CD14-positive monocyte (primary cell): ENCODE measurements at regions not wholly inside any gene's neighbourhood (a gene's known extent, or its start where the extent isn't known, plus 50 kb on each side); places are given as distances from the start of the nearest gene placed in this dataset.
"Not testable (repeated sequence)": the region's sequence is repeated elsewhere in the genome, so short reads cannot be mapped to it uniquely, and the experiment has no call there.

Experiments used
- DNase-seq, 3 donors: peaks; one replicate each; pipeline ENCODE4 v3.0.0-alpha.2; 2011 to 2022
- H2AFZ ChIP-seq: 2 replicates; pipeline ENCODE4 v1.6.0; 2012; ENCODE audit warnings: mild to moderate bottlenecking, low read depth, low read length, inconsistent platforms; ENCODE audit not compliant: insufficient read depth, poor library complexity, severe bottlenecking
- H3K27ac ChIP-seq, 2 donors: 1 replicate in 1 of 2; 2 replicates in 1 of 2; pipeline ENCODE4 v1.5.1; 2012 to 2013; ENCODE audit warnings: low read length in 2 of 2, control low read depth in 1 of 2, inconsistent platforms in 1 of 2, low read depth in 1 of 2, mild to moderate bottlenecking in 1 of 2
- H3K27me3 ChIP-seq, 2 donors: one replicate each; pipeline versions ENCODE4 v1.6.0 to v1.6.1; 2011 to 2013; ENCODE audit warnings: low read length in 2 of 2; ENCODE audit not compliant: control insufficient read depth in 2 of 2, insufficient read depth in 2 of 2
- H3K36me3 ChIP-seq, 2 donors: replicated peaks in 1 of 2; 1 replicate in 1 of 2; 2 replicates in 1 of 2; pipeline versions ENCODE4 v1.5.1 to v1.6.1; 2012 to 2013; ENCODE audit warnings: low read length in 2 of 2, control low read depth in 1 of 2, inconsistent platforms in 1 of 2, mild to moderate bottlenecking in 1 of 2; ENCODE audit not compliant: insufficient read depth in 2 of 2, control insufficient read depth in 1 of 2
- H3K4me1 ChIP-seq, 2 donors: 1 replicate in 1 of 2; 2 replicates in 1 of 2; pipeline versions ENCODE4 v1.5.1 to v1.6.1; 2012 to 2013; ENCODE audit warnings: low read length in 2 of 2, control low read depth in 1 of 2, inconsistent platforms in 1 of 2, mild to moderate bottlenecking in 1 of 2, moderate library complexity in 1 of 2; ENCODE audit not compliant: insufficient read depth in 2 of 2, control insufficient read depth in 1 of 2
- H3K4me2 ChIP-seq: replicated peaks from 2 replicates; pipeline ENCODE3; 2012; ENCODE audit warnings: low read length, moderate library complexity, mild to moderate bottlenecking; ENCODE audit not compliant: poor library complexity, severe bottlenecking; ENCODE audit errors: extremely low read depth
- H3K4me3 ChIP-seq, 3 experiments: fragments of 200-600 bp in 1 of 3; sonication (generic) in 1 of 3; replicated peaks in 1 of 3; 1 replicate in 2 of 3; 2 replicates in 1 of 3; pipeline ENCODE4 v1.5.1; 2011 to 2013; ENCODE audit warnings: low read length in 3 of 3, mild to moderate bottlenecking in 3 of 3, control low read depth in 2 of 3, low read depth in 2 of 3, inconsistent platforms in 1 of 3, moderate library complexity in 1 of 3
- H3K79me2 ChIP-seq: 2 replicates; pipeline ENCODE4 v1.6.0; 2012; ENCODE audit warnings: mild to moderate bottlenecking, control low read depth, inconsistent platforms, low read length, moderate library complexity; ENCODE audit not compliant: insufficient read depth
- H3K9ac ChIP-seq: 2 replicates; pipeline ENCODE4 v1.6.0; 2017; ENCODE audit warnings: low read length, mild to moderate bottlenecking; ENCODE audit not compliant: insufficient read depth, poor library complexity, severe bottlenecking
- H3K9me3 ChIP-seq, 2 donors: replicated peaks in 1 of 2; 1 replicate in 1 of 2; 2 replicates in 1 of 2; pipeline versions ENCODE4 v1.5.1 to v1.6.1; 2012 to 2013; ENCODE audit warnings: low read length in 2 of 2, control low read depth in 1 of 2; ENCODE audit not compliant: control insufficient read depth in 1 of 2, insufficient read depth in 1 of 2
- H4K20me1 ChIP-seq: 2 replicates; pipeline ENCODE4 v1.6.0; 2012; ENCODE audit warnings: mild to moderate bottlenecking, low read length, control low read depth, moderate library complexity; ENCODE audit not compliant: insufficient read depth
- H3K27ac Mint-ChIP-seq, 7 donors: one replicate each; pipeline ENCODE4 v1.8.0; 2020; ENCODE audit warnings: mild to moderate bottlenecking in 7 of 7, mixed read lengths in 7 of 7, moderate library complexity in 6 of 7, inconsistent platforms in 2 of 7
- H3K27me3 Mint-ChIP-seq, 3 donors: one replicate each; pipeline ENCODE4 v1.8.0; 2021 to 2022; ENCODE audit warnings: low read depth in 3 of 3, mild to moderate bottlenecking in 3 of 3, mixed read lengths in 3 of 3, moderate library complexity in 3 of 3, inconsistent platforms in 1 of 3
- H3K36me3 Mint-ChIP-seq, 2 donors: one replicate each; pipeline ENCODE4 v1.8.0; 2020; ENCODE audit warnings: mixed read lengths in 2 of 2, inconsistent platforms in 1 of 2, mild to moderate bottlenecking in 1 of 2
- H3K4me1 Mint-ChIP-seq: one replicate; pipeline ENCODE4 v1.8.0; 2020; ENCODE audit warnings: mild to moderate bottlenecking, mixed read lengths
- H3K4me3 Mint-ChIP-seq, 2 donors: one replicate each; pipeline ENCODE4 v1.8.0; 2020; ENCODE audit warnings: mild to moderate bottlenecking in 2 of 2, mixed read lengths in 2 of 2, moderate library complexity in 1 of 2
- H3K9me3 Mint-ChIP-seq, 7 donors: one replicate each; pipeline ENCODE4 v1.8.0; 2020 to 2022; ENCODE audit warnings: mixed read lengths in 7 of 7, mild to moderate bottlenecking in 6 of 7, moderate library complexity in 6 of 7, inconsistent platforms in 2 of 7
- WGBS: methylation state at CpG from one replicate; pipeline ENCODE4 v1.1.5; 2013; ENCODE audit warnings: missing lambda C conversion rate; ENCODE audit not compliant: insufficient coverage; 5-methylcytosine and 5-hydroxymethylcytosine counted together
- intact Hi-C, 2 donors: fragments of 100-400 bp; cut with micrococcal nuclease; formaldehyde crosslinking; loops; one replicate each; pipeline versions ENCODE4 v1.15.0 to v1.15.1; 2023

- H3K36me3 Mint-ChIP-seq, H3K4me1 Mint-ChIP-seq: not testable (repeated sequence)
- peaks cover 0 to 13% (median 5%) of the 10 kb centered on the region in 7 donors for H3K9me3 Mint-ChIP-seq
These were observed 683.1 kb upstream of the DEFB115 start for GRCh38 chr20:30574337-30574736.

GRCh38 chr20:30579069-30579468, 678.4 kb upstream of the DEFB115 start:
- H3K36me3 ChIP-seq, H3K27me3 Mint-ChIP-seq, H3K27ac Mint-ChIP-seq, H2AFZ ChIP-seq, H3K27ac ChIP-seq, H3K4me1 Mint-ChIP-seq, H3K4me3 ChIP-seq, DNase-seq, H3K4me3 Mint-ChIP-seq, H3K27me3 ChIP-seq, H3K9me3 ChIP-seq, H3K9ac ChIP-seq, H3K4me1 ChIP-seq, H3K36me3 Mint-ChIP-seq, H4K20me1 ChIP-seq, H3K79me2 ChIP-seq, H3K4me2 ChIP-seq, intact Hi-C loops: not testable (repeated sequence)
- WGBS, result no CpG with 5 or more reads among the region's 6 CpGs
- peaks cover 0 to 12% (median 5%) of the 10 kb centered on the region in 7 donors for H3K9me3 Mint-ChIP-seq

More at GRCh38 chr20:30574337-30574736, 683.1 kb upstream of the DEFB115 start:
- WGBS, result no CpG with 5 or more reads among the region's 2 CpGs
- H3K4me3 Mint-ChIP-seq, H3K9ac ChIP-seq, H3K27ac Mint-ChIP-seq, H3K4me2 ChIP-seq, H3K27me3 ChIP-seq, H3K4me1 ChIP-seq, H3K4me3 ChIP-seq, H3K9me3 ChIP-seq, H4K20me1 ChIP-seq, H3K27ac ChIP-seq, H3K27me3 Mint-ChIP-seq, H3K79me2 ChIP-seq, H2AFZ ChIP-seq, H3K36me3 ChIP-seq, DNase-seq, intact Hi-C loops: not testable (repeated sequence)

DNA sequence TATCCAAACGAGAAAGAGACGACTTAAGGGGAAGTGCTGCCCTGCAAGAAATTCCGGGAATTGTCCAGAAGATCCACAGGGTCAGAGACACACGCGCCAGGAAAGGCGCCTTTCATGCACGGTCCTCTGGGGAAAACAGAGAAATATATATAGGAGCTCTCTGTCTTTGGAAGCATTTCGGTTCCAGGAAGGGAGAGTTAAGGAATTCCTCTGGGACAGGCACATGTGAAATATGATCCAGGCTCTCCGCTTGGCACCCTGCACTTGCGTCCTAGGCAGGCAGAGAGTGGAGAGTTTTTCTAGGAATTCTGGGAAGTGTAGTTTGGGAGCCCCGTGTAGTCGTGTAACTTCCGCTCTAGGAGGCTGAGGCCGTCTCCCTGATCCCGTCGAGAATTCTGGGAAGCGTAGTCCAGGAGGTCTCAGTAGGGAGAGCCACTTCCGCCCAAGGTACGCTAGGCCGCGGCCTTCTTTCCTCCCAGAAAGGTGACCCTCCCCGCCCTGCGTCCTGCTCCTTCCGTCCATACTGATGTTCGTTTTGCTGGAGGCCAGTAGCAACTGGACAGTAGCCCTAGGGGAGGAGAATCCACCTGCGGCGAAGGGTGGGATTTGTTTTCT, 677.5 kb upstream of the DEFB115 start:
- H3K9me3 ChIP-seq, intact Hi-C loops, H3K27ac Mint-ChIP-seq, H4K20me1 ChIP-seq, H3K4me2 ChIP-seq, H3K4me3 ChIP-seq, DNase-seq, H3K27me3 ChIP-seq, H3K9ac ChIP-seq, H3K36me3 Mint-ChIP-seq, H3K27me3 Mint-ChIP-seq, H2AFZ ChIP-seq, H3K4me3 Mint-ChIP-seq, H3K4me1 Mint-ChIP-seq, H3K4me1 ChIP-seq, H3K79me2 ChIP-seq, H3K36me3 ChIP-seq, H3K27ac ChIP-seq: not testable (repeated sequence)
- H3K9me3 Mint-ChIP-seq, result peaks cover 0 to 12% (median 4%) of the 10 kb centered on the region in 7 donors
- 21% methylated on average over 10 of the region's 27 CpGs for whole genome bisulfite sequencing

- H3K4me1 Mint-ChIP-seq, H3K4me2 ChIP-seq, H3K79me2 ChIP-seq, H3K9me3 ChIP-seq, H3K36me3 Mint-ChIP-seq, H3K27ac Mint-ChIP-seq, H3K27ac ChIP-seq, H3K27me3 ChIP-seq, H3K4me1 ChIP-seq, H4K20me1 ChIP-seq, H3K36me3 ChIP-seq, H2AFZ ChIP-seq, DNase-seq, H3K4me3 Mint-ChIP-seq, H3K4me3 ChIP-seq, intact Hi-C loops, H3K9ac ChIP-seq: not testable (repeated sequence)
- WGBS, result 54% methylated on average over 2 of the region's 7 CpGs
- peaks cover 0 to 21% (median 2%) of the 10 kb centered on the region in 3 donors for H3K27me3 Mint-ChIP-seq
- H3K9me3 Mint-ChIP-seq, result peaks cover 0 to 14% (median 5%) of the 10 kb centered on the region in 7 donors
These were observed 675.6 kb upstream of the DEFB115 start for GRCh38 chr20:30581839-30582238.
